H1 (cell line): ENCODE measurements at regions not wholly inside any gene's neighbourhood (a gene's known extent, or its start where the extent isn't known, plus 50 kb on each side); places are given as distances from the start of the nearest gene placed in this dataset.

ENCODE experiments used
- KDM1A ChIP-seq: fragments of 200-600, 300-600 bp; sonication (generic); IDR thresholded peaks from 2 replicates; pipeline ENCODE4 v1.7.1; 2016; ENCODE audit warnings: mild to moderate bottlenecking, low read length, borderline replicate concordance
- RBBP5 ChIP-seq: IDR thresholded peaks from 2 replicates; pipeline ENCODE4 v1.7.1; 2012; ENCODE audit warnings: low read depth, mild to moderate bottlenecking, inconsistent platforms, low read length, moderate library complexity, borderline replicate concordance
- RFX5 ChIP-seq: IDR thresholded peaks from 2 replicates; pipeline ENCODE4 v1.6.1; 2011; ENCODE audit warnings: low read depth, low read length, improper control_type of control experiment, borderline replicate concordance
- SAP30 ChIP-seq: fragments of 300-600 bp; sonication (generic); IDR thresholded peaks from 2 replicates; pipeline ENCODE4 v1.7.1; 2012; ENCODE audit warnings: low read length, moderate library complexity, mild to moderate bottlenecking, inconsistent platforms; ENCODE audit not compliant: insufficient read depth, insufficient replicate concordance
- TAF7 ChIP-seq: optimal IDR thresholded peaks from 2 replicates; pipeline ENCODE3; 2011; ENCODE audit warnings: low read depth, mild to moderate bottlenecking, inconsistent platforms, low read length, moderate library complexity, borderline replicate concordance

DNA sequence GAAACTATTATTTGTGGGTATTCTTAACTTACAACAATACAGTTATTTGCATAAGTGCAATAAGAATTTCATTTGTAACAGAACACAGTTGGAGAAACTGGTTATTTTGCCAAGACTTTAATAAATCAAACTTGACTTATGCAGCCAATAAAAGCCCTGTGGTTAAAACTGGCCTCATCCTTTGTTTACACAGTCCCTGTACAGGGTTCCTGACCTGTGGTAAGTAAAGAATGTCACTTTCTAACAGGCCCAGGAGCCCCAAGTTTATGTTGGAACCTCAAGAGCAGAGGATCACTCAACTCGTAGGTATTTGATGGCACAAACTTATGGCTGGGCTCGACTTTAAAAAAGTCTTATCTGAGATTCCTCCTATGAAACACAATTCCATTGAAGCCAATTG lies 88.6 kb upstream of the PTCHD1 start (continued):
- TF ChIP-seq RFX5 = no peak
- no peak for TF ChIP-seq KDM1A
- no peak for TF ChIP-seq RBBP5
- no peak for TF ChIP-seq SAP30
- no peak for TF ChIP-seq TAF7
